Skin epidermis (tissue), 12 donors: ENCODE measurements at regions not wholly inside any gene's neighbourhood (a gene's known extent, or its start where the extent isn't known, plus 50 kb on each side); places are given as distances from the start of the nearest gene placed in this dataset.

Source experiments
- H3K27ac ChIP-seq, 21 experiments: fragments of 200-600 bp; sonication (generic) in 11 of 21; one replicate each; pipeline ENCODE4 v1.5.0; 2020; ENCODE audit warnings: mild to moderate bottlenecking in 3 of 21, inconsistent platforms in 2 of 21, moderate library complexity in 2 of 21
- H3K4me3 ChIP-seq, 7 experiments: fragments of 200-600 bp; sonication (generic) in 2 of 7; one replicate each; pipeline ENCODE4 v1.5.0; 2020; ENCODE audit warnings: inconsistent platforms in 2 of 7, mild to moderate bottlenecking in 2 of 7, moderate library complexity in 1 of 7

DNA sequence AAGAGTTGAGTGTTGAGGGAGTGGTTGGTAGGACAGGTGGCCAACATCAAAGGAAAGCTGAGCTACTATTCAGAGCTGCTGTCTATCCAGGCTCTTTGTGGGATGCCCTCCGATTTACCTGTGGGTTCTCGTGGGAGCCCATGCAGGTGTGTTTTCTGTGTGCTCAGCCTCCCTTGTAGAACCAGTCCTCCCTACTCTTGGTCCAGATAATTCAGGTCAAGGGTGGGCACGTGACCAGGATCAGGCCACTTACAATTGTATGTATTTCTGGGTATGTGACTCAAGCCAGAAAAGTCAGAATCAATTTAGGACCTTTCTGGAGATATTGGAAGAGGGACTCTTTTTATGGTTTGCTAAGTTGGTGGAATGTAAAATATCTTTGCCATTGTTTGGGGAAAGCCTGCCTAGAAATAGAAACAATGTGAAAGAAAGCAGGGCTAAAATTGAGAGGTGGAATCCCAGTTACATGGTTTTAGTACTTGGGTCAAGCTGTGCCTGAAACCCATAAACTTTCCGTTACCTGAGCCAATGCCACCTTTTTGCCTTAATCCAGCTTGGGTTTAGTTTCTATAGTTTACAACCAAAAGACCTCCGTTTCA, 93.2 kb downstream of the PDCL3 start:
- no peak overlapping the region for H3K27ac ChIP-seq
- no peak overlapping the region for H3K4me3 ChIP-seq

DNA sequence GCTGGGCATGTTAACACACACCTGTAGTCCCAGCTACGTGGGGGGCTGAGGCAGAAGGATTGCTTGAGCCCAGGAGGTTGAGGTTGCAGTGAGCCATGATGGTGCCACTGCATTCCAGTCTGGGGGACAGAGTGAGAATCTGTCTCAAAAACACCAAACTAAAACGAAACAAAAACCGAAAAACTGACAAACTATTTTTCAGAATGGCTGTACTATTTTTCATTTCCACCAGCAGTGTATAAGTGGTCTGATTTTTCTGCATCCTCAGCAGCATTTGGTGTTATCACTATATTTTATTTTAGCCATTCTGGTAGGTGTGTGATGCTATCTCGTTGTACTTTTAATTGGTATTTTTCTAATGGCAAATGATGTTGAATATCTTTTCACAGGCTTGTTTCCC, 95.2 kb downstream of the PDCL3 start:
- H3K4me3 ChIP-seq: no peak overlapping the region
- H3K27ac ChIP-seq: no peak overlapping the region

DNA sequence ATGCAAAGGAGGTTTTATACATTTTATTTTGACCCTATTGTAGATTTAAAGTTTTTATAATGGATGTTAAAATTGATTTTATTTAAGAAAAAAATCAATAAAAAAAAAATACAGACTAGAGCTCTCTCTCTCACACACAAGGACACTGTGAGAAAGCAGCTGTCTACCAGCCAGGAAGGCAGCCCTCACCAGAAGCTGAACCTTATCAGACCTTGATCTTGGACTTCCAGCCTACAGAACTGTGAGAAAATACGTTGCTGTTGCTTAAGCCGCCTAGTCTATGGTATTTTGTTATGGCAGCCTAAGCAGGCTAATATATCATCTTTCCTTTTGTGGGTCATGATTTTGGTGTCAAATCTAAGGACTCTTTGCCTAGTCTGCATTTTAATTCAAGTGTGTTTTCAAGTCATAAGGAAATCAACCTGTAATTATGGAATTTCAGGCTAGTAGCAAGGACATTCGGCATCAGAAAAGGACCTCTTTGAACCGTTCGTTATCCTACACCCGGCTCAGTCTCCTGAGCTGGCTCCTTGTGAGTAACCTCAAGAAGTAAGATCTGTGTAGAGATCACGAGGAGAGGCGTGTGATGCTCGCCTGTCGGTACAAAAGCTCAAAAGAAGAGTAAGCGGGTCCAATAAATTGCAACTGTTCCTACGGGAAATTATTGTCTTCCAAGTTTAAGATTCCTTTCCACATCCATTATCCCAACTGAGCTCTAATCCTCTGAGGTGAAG, 98.2 kb downstream of the PDCL3 start:
- H3K4me3 ChIP-seq: no peak overlapping the region
- H3K27ac ChIP-seq: no peak overlapping the region

DNA sequence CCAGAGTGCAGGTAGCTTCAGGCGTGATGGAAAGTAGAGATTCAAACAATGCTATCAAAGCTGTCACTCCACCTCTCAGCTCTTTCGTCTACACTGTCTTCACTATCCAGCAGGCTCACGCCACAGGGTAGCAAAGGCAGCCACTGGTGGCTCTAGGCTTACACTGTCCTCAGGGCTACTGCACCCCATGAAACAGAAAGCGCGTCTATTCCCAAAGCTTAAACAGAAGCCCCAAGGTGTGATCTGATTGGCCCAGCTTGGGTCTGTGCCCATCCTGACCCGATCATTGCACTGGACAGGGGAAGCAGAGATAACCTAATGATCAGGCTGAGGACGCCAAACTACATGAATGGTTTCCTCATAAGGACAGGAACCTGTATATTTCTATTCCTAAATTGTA, 100.1 kb downstream of the PDCL3 start:
- H3K27ac ChIP-seq: no peak overlapping the region
- no peak overlapping the region for H3K4me3 ChIP-seq

DNA sequence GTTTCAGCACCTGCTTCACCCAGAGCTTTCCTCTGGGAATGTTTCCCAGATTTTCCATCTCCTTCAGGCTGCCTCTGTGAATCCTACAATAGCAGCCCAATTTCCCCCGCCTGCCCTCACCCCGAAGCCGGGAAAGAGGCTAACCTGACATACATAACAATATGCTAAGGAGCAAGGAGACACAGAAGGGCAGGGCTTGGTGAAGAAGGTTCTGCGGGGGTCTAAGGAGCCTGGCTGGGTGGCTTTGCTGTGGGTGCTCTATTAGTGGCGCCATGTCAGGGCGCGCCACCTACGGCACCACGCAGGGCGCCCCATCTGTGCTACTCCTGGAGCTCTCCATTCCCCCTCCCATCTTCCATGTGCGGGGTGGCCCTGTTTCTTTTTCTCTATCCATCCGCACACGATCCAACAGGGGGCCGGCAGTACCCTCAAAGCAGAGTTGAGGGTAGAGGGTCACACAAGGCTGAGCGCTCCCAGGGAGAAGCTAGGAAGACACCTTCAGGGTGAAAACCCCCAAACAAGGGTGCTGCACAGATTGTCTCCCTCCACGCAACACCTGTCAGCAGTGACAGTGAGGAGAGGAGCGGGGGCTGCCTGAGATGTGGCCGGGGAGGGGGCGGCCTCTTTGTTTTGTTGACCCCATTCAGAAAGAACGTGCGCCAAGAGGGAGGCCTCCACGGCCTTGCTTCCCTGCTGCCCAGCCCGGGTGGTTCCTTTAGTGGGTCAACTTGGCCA, 101.4 kb downstream of the PDCL3 start:
- Histone ChIP-seq H3K4me3 (no peak overlapping the region), H3K27ac (no peak overlapping the region)

DNA sequence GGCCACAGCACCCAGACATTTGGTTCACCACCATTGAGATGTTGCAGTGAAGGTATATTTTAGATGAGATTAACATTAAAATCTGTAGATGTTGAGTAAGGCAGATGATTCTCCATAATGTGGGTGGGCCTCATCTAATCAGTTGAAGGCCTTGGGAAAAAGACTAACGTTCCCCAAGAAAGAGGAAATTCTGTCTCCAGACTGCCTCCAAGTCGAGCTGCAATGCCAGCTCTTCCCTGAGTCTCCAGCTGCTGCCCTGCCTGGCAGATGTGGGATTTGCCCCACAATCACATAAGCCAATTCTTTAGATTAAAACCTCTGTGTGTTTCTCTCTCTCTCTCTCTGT, 101.9 kb downstream of the PDCL3 start:
- no peak overlapping the region for H3K27ac ChIP-seq
- H3K4me3 ChIP-seq: no peak overlapping the region

DNA sequence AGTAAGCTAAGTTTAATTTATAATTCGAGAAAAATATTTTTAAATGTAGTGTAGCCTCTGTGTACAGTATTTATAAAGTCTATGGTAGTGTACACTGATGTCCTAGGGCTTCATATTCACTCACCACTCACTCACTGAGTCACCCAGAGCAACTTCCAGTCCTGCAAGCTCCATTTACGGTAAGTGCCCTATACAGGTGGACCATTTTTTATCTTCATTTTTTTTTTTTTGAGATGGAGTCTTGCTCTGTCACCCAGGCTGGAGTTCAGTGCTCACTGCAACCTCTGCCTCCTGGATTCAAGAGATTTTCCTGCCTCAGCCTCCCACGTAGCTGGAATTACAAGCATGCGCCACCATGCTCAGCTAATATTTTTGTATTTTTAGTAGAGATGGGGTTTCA, 104.2 kb downstream of the PDCL3 start:
- Histone ChIP-seq H3K4me3 (no peak overlapping the region), H3K27ac (no peak overlapping the region)

DNA sequence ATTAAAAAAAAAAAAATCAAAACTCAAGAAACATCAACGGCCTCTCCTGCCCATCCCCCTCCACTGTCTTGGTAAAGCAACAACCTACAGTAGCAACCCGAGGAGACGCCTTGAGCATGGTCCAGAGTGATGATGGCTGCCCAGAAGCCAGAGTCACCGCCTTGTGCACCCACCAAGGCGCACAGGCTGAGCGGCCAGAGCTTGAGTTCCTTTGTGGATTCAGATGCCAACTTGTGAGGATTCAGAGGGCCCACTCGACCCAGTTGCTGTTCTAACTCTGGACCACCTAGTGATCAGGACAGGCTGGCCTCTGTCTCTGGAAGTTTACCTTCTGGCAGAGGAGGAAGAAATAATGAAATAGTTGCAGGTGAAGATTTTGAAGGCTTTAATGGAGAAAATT, 105.0 kb downstream of the PDCL3 start:
- no peak overlapping the region for H3K27ac ChIP-seq
- no peak overlapping the region for H3K4me3 ChIP-seq

DNA sequence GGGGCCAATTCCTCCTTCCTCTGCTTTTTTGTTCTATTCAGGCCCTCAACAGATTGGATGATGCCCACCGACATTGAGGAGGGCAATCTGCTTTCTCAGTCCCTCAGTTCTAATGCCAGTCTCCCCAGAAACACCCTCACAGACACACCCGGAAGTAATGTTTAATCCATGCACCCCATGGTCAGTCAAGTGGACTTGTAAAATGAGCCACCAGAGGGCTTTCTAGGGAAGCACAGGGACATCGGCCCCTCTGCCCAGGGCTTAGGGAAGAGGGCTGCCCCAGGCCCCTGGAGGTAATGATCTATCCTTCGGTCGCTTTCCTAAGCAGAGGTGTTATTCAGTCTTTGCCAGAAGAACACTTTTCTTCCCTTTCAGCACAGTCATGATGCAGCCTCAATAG, 107.4 kb downstream of the PDCL3 start:
- no peak overlapping the region for H3K27ac ChIP-seq

DNA sequence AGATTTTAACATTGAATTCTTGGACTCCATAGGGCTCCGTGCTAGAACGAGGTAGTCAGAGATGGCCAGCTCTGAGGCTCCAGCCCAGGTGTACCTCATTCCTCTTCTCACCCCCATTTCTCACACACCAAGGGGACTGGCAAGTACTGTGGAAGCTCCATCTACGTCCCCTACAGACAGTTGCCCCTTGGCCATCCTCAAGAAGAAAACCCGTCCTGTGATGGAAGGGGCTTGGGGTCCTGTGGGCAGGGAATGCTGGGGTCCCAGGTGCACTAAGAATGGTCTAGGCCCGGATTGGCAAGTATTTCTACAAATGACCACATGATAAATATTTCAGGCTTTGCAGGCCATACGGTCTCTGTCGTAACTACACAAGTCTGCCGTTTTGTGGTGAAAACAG, 110.3 kb downstream of the PDCL3 start:
- Histone ChIP-seq H3K4me3 (no peak overlapping the region), H3K27ac (no peak overlapping the region)

More for the DNA sequence above, 107.4 kb downstream of the PDCL3 start:
- H3K4me3 ChIP-seq: no peak overlapping the region

DNA sequence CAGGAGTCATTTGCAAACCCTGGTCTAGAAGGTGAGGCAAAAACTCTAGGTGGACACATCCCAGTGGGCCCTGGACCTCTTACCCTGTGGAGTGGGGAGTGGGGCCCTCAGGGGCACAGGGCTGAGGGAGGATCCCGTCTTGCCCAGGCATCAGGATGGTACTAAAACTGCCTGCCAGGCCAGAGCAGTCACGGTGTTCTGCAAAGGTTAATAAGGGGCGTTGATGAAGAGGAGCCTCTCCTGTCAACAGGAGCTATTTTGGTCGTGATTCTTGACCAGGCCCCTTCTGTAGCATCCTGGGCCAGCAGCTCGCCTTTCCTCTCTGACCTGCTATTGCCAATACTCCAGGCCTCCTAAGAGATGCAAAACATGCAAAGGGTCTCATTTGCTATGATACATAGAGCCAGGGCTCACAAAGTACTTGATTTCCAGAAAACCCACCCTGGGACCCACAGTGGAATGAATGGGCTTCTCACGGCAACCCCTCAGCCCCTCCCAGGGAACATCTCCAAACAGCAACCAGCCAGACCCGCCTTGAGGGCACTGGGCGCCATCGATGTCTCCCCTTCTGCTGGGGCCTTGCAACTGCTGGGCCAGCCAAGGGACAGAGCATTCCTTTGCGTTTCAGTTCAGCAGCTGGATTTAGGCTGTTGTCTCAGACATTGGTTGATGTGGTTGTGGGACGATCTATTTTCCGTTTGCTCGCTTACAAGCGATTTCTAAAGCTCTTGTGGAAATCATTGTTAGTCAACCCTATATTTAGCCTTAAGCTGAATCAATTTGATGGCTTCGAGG, 111.1 kb downstream of the PDCL3 start:
- H3K27ac ChIP-seq: no peak overlapping the region
- no peak overlapping the region for H3K4me3 ChIP-seq

DNA sequence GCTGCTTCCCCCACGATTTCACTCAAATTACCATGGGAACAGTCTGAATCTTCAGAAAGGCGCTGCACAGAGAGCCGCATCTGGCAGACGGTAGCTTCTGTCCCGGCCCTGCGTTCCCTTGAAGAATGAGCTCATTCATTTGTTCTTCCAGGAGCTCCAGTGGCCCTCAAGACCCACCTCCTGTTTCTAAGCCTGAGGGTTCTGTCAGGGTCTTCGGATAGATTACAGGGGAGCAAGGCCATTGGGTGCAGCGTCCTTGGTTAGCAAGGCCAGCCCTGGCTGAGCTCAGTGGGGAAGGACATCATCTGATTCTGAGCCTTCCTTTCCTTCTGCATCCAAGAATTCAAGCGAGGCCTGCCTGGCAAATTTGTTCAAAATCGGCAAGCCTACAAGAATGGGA, 111.9 kb downstream of the PDCL3 start:
- H3K27ac ChIP-seq: no peak overlapping the region
- H3K4me3 ChIP-seq: no peak overlapping the region

DNA sequence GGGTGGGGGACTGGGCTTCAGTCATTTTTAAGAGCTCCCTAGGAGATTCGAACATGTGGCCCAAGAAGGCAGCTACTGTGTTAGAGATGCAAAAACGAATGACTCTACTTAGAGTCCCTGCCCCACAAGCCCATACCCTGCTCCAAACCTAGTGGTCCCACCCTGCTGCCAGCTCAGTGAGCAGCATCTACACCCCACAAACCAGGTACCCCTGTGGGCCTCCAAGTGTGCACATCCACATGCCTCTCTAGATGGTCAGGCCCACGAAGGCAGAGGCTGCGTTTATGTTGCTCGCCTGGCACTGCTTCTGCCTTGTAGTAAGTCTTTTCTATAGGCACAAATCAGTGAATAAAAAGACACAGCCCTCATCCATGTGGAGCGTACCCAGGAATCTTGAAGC, 112.6 kb downstream of the PDCL3 start:
- H3K27ac ChIP-seq: no peak overlapping the region
- no peak overlapping the region for H3K4me3 ChIP-seq

DNA sequence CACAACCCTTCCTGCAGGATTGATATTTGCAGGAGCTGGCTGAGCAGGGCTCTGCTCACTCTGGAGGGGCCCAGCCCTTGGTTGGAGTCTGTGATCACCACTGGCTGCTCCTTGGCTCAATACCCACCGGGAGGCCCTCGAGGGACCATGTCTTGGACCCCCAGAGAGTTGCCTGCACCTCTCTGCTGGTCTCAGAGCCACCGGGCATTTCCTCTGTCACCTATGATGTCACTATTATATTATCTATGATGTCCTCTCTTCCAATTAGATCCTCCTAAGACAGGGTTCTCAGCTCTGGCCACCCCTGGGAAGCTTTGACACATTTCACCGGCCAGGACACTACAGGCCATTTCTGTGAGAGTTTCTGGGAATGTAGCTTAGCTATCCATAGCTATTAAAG, 113.1 kb downstream of the PDCL3 start:
- H3K27ac ChIP-seq: no peak overlapping the region
- H3K4me3 ChIP-seq: no peak overlapping the region

DNA sequence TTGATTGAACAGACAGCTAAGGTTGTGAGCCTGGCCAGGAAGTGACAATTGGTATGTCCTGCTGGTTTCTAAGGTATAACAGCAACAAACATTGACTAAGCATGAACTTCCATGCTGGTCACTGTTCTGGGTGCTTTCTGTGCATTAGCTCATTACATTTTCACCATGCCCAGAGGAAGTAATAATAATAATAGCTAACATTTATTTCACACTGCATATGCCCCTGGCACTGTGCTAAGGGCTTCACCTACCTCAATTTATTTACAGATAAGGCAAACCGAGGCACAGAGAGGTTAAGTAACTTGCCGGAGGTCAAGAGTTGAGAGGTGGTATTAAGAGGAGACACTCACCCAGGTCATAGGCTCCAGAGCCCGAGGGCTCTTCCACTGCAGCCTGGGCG, 113.6 kb downstream of the PDCL3 start:
- no peak overlapping the region for H3K27ac ChIP-seq
- no peak overlapping the region for H3K4me3 ChIP-seq

DNA sequence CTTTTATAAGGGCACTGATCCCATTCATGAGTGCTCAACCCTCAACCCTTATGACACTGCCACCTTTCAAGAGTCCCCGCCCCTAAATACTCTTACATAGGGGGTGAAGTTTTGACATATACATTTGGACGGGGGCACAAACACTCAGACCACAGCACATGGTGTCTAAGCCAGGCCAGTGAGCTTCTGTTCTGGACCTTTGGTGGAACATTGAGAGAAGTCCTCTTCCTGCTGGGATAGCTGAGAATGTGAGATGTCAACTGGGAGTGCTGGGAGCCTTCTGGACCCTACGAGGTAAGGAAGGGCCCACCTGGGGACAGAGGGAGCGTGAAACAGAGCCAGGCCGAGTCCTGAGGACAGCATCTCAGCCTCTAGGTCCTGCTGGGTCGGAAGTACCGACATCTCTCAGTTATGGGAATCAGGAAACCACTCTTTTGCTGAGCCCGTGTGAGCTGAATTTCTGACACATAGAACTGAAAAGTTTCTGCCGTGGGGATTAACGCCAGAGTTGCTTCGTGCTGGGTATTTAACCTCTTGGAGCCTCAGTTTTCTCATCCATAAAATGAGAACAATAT, 114.9 kb downstream of the PDCL3 start:
- Histone ChIP-seq H3K27ac (no peak overlapping the region), H3K4me3 (no peak overlapping the region)

DNA sequence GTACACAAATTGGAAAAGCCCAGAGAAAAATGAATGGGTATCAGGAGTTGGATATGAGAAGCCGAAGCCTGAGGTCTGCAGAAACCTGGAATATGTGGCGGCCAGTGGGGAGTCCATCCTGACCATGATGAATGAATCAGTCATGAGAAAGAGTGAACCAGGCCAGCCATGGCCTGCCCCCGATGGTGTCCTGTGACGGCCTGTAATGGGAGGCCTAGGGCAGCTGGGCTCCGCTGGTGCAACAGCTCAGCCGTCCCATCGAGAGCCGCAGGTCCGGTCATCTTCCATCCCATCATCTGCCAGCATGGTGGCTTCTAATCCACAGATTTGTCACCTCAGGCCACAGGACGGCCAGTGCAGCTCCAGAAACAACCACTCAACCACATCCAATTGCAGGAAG, 116.4 kb downstream of the PDCL3 start:
- Histone ChIP-seq H3K4me3 (no peak overlapping the region), H3K27ac (no peak overlapping the region)

DNA sequence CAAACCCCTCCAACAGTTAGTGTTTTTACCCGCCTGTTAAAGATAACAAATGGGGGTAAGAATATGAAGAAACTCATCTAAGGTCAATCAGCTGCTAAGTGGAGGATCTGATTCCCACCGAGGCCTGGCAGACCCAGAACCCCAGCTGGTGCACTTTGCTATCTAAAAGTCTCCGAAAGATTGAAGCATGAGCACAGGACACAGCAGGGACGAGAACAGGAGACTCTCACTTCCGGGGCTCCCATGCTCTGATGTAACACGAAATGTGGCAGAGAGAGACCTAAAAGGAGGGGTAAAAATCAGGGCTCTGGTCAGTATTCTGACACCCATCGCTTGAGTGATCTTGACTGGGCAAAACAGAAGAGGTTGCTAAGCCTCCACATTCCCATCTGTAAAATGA, 119.7 kb downstream of the PDCL3 start:
- H3K27ac ChIP-seq: no peak overlapping the region
- no peak overlapping the region for H3K4me3 ChIP-seq

DNA sequence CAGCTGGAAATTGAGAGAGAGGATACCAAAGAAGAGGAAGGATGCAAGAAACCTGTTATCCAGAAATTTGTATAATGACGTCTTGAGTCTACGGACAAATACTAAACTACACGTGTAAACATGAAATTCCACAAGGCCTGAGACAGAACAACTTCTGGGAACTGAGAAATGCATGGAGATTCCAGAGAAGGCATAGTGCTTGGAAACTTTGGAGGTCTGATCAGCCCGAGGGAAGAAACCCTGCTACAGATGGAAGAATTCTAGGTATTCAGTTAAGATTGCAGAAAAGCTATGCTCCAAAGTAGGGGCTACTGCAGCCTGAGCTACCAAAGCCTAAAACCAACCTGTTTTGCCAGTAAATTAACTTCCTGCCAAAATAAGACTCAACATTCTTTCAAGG, 120.4 kb downstream of the PDCL3 start:
- Histone ChIP-seq H3K27ac (no peak overlapping the region), H3K4me3 (no peak overlapping the region)

DNA sequence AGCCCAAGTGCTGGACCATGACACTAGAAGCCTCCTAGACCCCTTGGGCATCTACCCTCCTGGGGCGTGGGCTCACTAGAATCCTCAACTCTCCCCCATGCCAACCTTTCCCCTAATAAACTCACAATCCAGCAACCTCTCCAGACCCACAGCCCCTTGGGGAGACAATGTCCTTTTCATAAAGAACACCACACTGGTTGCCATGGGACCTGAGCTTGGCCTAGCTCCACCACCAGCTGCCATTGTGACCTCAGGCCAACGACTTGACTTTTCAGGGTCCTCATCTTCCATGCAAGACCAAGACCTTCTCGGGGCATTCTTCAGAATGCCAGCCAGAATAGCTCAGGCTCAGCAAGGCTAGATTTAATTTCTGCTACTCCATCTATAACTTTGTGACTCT, 128.1 kb upstream of the NPAS2 start:
- Histone ChIP-seq H3K4me3 (no peak overlapping the region), H3K27ac (no peak overlapping the region)
